ENCODE measurements at regions not wholly inside any gene's neighbourhood (a gene's known extent, or its start where the extent isn't known, plus 50 kb on each side); places are given as distances from the start of the nearest gene placed in this dataset.

- Mint-ChIP-seq H3K36me3 (no peaks in the 10 kb centered on the region), H3K27ac (no peak overlapping the region), H3K9me3 (no peaks in the 10 kb centered on the region)
- DNase-seq (ENCODE audit: low spot score in 2 of 2) (no peak), ATAC-seq (no peak)
These were observed 64.8 kb upstream of the PLEKHG3 start for GRCh38 chr14:64639340-64639821.

GRCh38 chr14:64640839-64641238 lies 63.4 kb upstream of the PLEKHG3 start:
- ATAC-seq (no peak), DNase-seq (ENCODE audit: low spot score in 2 of 2) (no peak)
- H3K27ac Mint-ChIP-seq, result no peak overlapping the region
- no peaks in the 10 kb centered on the region for H3K9me3 Mint-ChIP-seq
- H3K36me3 Mint-ChIP-seq, result no peaks in the 10 kb centered on the region

- Mint-ChIP-seq H3K27ac (no peak overlapping the region), H3K36me3 (no peaks in the 10 kb centered on the region), H3K9me3 (no peaks in the 10 kb centered on the region)
- ATAC-seq (no peak), DNase-seq (ENCODE audit: low spot score in 2 of 2) (no peak)
These were observed 62.5 kb upstream of the PLEKHG3 start for GRCh38 chr14:64641760-64642159.

GRCh38 chr14:64643709-64644108 lies 60.5 kb upstream of the PLEKHG3 start:
- Mint-ChIP-seq H3K27ac (no peak overlapping the region), H3K36me3 (no peaks in the 10 kb centered on the region), H3K9me3 (no peaks in the 10 kb centered on the region)
- ATAC-seq, result no peak
- DNase-seq (ENCODE audit: low spot score in 2 of 2), result no peak

GRCh38 chr14:64644629-64645028 lies 59.6 kb upstream of the PLEKHG3 start:
- Mint-ChIP-seq H3K36me3 (no peaks in the 10 kb centered on the region), H3K9me3 (no peaks in the 10 kb centered on the region), H3K27ac (no peak overlapping the region)
- ATAC-seq (no peak), DNase-seq (ENCODE audit: low spot score in 2 of 2) (no peak)

GRCh38 chr14:64645220-64645892 lies 58.9 kb upstream of the PLEKHG3 start:
- Mint-ChIP-seq H3K36me3 (no peaks in the 10 kb centered on the region), H3K9me3 (no peaks in the 10 kb centered on the region), H3K27ac (no peak overlapping the region)
- DNase-seq (ENCODE audit: low spot score in 2 of 2), result no peak
- no peak for ATAC-seq

- Mint-ChIP-seq H3K27ac (no peak overlapping the region), H3K36me3 (no peaks in the 10 kb centered on the region), H3K9me3 (no peaks in the 10 kb centered on the region)
- DNase-seq (ENCODE audit: low spot score in 2 of 2) (no peak), ATAC-seq (no peak)
These were observed 58.1 kb upstream of the PLEKHG3 start for GRCh38 chr14:64646103-64646502.

- ATAC-seq (no peak), DNase-seq (ENCODE audit: low spot score in 2 of 2) (no peak)
- Mint-ChIP-seq H3K27ac (no peak overlapping the region), H3K36me3 (no peaks in the 10 kb centered on the region), H3K9me3 (no peaks in the 10 kb centered on the region)
These were observed 54.7 kb upstream of the PLEKHG3 start for GRCh38 chr14:64649383-64649998.

- H3K36me3 Mint-ChIP-seq, result no peaks in the 10 kb centered on the region
- no peaks in the 10 kb centered on the region for H3K9me3 Mint-ChIP-seq
- DNase-seq (ENCODE audit: low spot score in 2 of 2), result no peak
- H3K27ac Mint-ChIP-seq, result peak overlapping the region in 1 of 2 donors; percentile 3
- no peak for ATAC-seq
These were observed 50.4 kb upstream of the PLEKHG3 start for GRCh38 chr14:64653900-64654245.

- DNase-seq (ENCODE audit: low spot score in 2 of 2), result no peak
- Mint-ChIP-seq H3K9me3 (no peaks in the 10 kb centered on the region), H3K36me3 (no peaks in the 10 kb centered on the region), H3K27ac (peak overlapping the region in 1 of 2 donors; percentile 3)
- peak; percentile 57 to 78 for ATAC-seq
These were observed 49.9 kb upstream of the PLEKHG3 start for GRCh38 chr14:64654246-64654900.
